GM23338 (cell line): ENCODE measurements at regions not wholly inside any gene's neighbourhood (a gene's known extent, or its start where the extent isn't known, plus 50 kb on each side); places are given as distances from the start of the nearest gene placed in this dataset.
"Not testable (repeated sequence)": the region's sequence is repeated elsewhere in the genome, so short reads cannot be mapped to it uniquely, and the experiment has no call there.

Experiments
- CTCF ChIP-seq, 2 experiments: fragments of 200-600 bp in 1 of 2; sonication (generic) in 1 of 2; conservative IDR thresholded peaks; 2 replicates each; pipeline versions ENCODE4 v1.5.1 to v1.6.1; 2016 to 2017; ENCODE audit warnings: antibody characterized with exemption in 2 of 2, low read depth in 2 of 2, mild to moderate bottlenecking in 2 of 2, moderate library complexity in 1 of 2
- ZNF114 ChIP-seq: fragments of 250-450 bp; sonication (Bioruptor Pico); IDR thresholded peaks from 2 replicates; pipeline ENCODE4 v1.5.0; 2020; ENCODE audit warnings: mild to moderate bottlenecking, moderate library complexity

GRCh38 chr7:56787474-56787873 lies 344.8 kb downstream of the ZNF479 start:
- TF ChIP-seq ZNF114 (CRISPR knock-in tag); CTCF (conservative IDR thresholded peaks at IDR 0.05; ENCODE audit: low read depth in 2 of 2): not testable (repeated sequence)
